Testis (tissue), 2 donors: ENCODE measurements at regions not wholly inside any gene's neighbourhood (a gene's known extent, or its start where the extent isn't known, plus 50 kb on each side); places are given as distances from the start of the nearest gene placed in this dataset.
"Not testable (repeated sequence)": the region's sequence is repeated elsewhere in the genome, so short reads cannot be mapped to it uniquely, and the experiment has no call there.

Source experiments
- DNase-seq: peaks from one replicate; pipeline ENCODE4 v3.0.0-alpha.2; 2019
- H3K27ac ChIP-seq, 2 donors: fragments of 200-600 bp; sonication (generic); one replicate each; pipeline ENCODE4 v1.5.1; 2019
- H3K27me3 ChIP-seq: fragments of 200-600 bp; sonication (generic); one replicate; pipeline ENCODE4 v1.5.1; 2019
- H3K36me3 ChIP-seq: fragments of 200-600 bp; sonication (generic); one replicate; pipeline ENCODE4 v1.5.1; 2017; ENCODE audit warnings: low read depth; ENCODE audit errors: missing control alignments
- H3K4me1 ChIP-seq: fragments of 200-600 bp; sonication (generic); one replicate; pipeline ENCODE4 v1.5.1; 2019
- H3K4me3 ChIP-seq, 2 donors: fragments of 200-600 bp; sonication (generic); one replicate each; pipeline ENCODE4 v1.5.1; 2017 to 2019
- H3K9me3 ChIP-seq: fragments of 200-600 bp; sonication (generic); one replicate; pipeline ENCODE4 v1.5.1; 2017
- POLR2A ChIP-seq: fragments of 450-650 bp; IDR thresholded peaks from one replicate; pipeline ENCODE4 v1.6.1; 2017; ENCODE audit warnings: antibody characterized with exemption, mild to moderate bottlenecking, moderate library complexity
- WGBS, 2 donors: methylation state at CpG; one replicate each; pipeline ENCODE4 v1.1.5; 2018; 5-methylcytosine and 5-hydroxymethylcytosine counted together
- intact Hi-C: fragments of 100-400 bp; cut with DNase I; formaldehyde crosslinking; loops from one replicate; pipeline ENCODE4 v1.15.1; 2023; ENCODE audit warnings: low total_unique reads
- TF ChIP-seq, protein P1 (sequence below), 3 experiments: fragments of 450-650 bp in 2 of 3; fragments of 200-600 bp in 1 of 3; sonication (generic) in 1 of 3; IDR thresholded peaks; one replicate each; pipeline ENCODE4 v1.5.1; 2016 to 2019; ENCODE audit warnings: antibody characterized with exemption in 3 of 3, mild to moderate bottlenecking in 2 of 3, moderate library complexity in 1 of 3

DNA sequence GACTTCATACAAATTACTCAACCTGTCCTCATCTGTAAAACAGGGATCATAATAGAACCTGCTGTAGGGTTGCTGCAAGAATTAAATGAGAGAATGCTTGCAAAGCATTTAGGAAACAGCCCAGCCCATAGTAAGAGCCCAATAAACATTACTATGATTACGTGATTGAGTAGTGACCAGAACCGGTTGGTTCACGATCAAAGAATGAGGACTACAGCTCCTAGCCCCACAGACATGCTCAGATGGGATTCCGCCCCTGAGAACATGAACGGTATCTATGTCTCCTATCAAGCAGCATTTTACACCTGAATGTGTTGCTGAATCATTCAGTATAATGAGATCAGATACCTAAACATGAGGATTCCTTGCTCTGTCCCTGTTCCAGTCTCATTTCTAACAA is 104.8 kb upstream of the ZNF648 start:
- no peaks in the 10 kb centered on the region for H3K9me3 ChIP-seq
- DNase-seq: no peak
- no peaks in the 10 kb centered on the region for H3K27me3 ChIP-seq
- TF ChIP-seq, protein P1, sequence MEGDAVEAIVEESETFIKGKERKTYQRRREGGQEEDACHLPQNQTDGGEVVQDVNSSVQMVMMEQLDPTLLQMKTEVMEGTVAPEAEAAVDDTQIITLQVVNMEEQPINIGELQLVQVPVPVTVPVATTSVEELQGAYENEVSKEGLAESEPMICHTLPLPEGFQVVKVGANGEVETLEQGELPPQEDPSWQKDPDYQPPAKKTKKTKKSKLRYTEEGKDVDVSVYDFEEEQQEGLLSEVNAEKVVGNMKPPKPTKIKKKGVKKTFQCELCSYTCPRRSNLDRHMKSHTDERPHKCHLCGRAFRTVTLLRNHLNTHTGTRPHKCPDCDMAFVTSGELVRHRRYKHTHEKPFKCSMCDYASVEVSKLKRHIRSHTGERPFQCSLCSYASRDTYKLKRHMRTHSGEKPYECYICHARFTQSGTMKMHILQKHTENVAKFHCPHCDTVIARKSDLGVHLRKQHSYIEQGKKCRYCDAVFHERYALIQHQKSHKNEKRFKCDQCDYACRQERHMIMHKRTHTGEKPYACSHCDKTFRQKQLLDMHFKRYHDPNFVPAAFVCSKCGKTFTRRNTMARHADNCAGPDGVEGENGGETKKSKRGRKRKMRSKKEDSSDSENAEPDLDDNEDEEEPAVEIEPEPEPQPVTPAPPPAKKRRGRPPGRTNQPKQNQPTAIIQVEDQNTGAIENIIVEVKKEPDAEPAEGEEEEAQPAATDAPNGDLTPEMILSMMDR (IDR thresholded peaks at IDR 0.05): no peak
- TF ChIP-seq POLR2A: no peak
- WGBS, 2 donors: 89 to 96% methylated on average over 5 of the region's 5 CpGs
- peaks cover 8% of the 10 kb centered on the region for H3K4me1 ChIP-seq
- intact Hi-C loops: no loop called here
- H3K27ac ChIP-seq: no peak overlapping the region
- H3K4me3 ChIP-seq: no peak overlapping the region
- no peaks in the 10 kb centered on the region for H3K36me3 ChIP-seq

DNA sequence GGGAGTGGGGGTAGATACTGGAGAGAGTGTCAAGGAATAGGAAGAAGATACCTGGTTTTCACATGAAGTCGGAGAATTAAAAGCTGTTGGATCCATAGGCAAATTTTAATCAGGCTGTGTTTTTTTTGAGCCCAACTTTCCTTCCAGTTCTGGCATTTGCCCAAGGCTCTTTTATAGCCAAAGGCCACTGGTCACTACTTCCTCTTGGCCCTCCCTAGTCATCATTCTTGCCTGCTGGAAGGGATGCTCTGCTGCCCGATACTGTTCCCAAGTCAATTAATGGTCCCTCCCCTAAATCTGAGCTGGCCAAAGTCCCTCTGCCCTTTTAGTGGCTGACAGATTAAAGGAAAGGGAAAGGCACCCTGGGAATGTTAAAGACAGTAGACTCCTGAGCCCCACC is 102.8 kb upstream of the ZNF648 start:
- intact Hi-C loops: no loop called here
- 57 to 66% methylated on average over 2 of the region's 2 CpGs for WGBS, 2 donors
- no peak for TF ChIP-seq POLR2A
- TF ChIP-seq, protein P1 (IDR thresholded peaks at IDR 0.05): no peak
- DNase-seq: no peak
- H3K9me3 ChIP-seq: no peaks in the 10 kb centered on the region
- H3K36me3 ChIP-seq: no peaks in the 10 kb centered on the region
- H3K27me3 ChIP-seq: no peaks in the 10 kb centered on the region
- peaks cover 8% of the 10 kb centered on the region for H3K4me1 ChIP-seq
- no peak overlapping the region for H3K4me3 ChIP-seq
- H3K27ac ChIP-seq: no peak overlapping the region

DNA sequence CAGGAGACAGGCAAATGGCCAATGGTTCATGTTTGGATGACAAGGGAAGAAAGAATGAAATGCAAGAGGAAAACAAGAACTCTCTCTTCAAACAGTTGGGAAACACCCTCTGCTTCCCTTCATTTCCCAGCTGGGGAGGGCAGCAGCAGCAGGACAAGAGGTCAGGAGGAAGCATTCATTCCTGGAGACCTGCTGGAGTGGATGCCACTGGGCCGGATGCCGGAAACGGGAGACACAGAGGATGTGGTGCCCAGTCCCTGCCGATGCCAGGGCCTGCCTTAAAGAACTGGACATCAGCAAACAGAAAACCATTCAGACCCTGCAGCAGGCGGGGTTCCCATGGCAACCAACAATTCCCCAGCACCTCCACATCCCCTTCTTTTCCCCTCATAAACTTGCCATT is 102.3 kb upstream of the ZNF648 start:
- 63 to 65% methylated on average over 5 of the region's 5 CpGs for WGBS, 2 donors
- Histone ChIP-seq H3K36me3 (no peaks in the 10 kb centered on the region), H3K27ac (no peak overlapping the region), H3K4me3 (no peak overlapping the region), H3K4me1 (peaks cover 8% of the 10 kb centered on the region), H3K27me3 (no peaks in the 10 kb centered on the region), H3K9me3 (no peaks in the 10 kb centered on the region)
- intact Hi-C loops: no loop called here
- TF ChIP-seq, protein P1 (IDR thresholded peaks at IDR 0.05): no peak
- TF ChIP-seq POLR2A: no peak
- peak; percentile 49 for DNase-seq

DNA sequence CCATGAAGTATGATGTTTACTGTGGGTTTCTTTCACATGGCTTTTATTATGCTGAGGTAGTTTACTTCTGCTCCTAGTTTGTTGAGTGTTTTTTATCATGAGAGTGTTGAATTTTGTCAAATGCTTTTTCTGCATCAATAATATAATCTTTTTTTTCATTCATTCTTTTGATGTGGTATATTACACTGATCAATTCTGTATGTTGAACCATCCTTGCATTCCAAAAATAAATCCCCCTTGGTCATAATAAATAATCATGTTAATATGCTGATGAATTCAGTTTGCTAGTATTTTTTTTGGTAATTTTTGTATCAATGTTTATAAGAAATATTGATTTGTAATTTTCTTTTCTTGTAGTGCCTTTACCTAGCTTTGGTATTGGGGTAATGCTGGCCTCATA is 97.9 kb upstream of the ZNF648 start:
- Histone ChIP-seq H3K9me3 (no peaks in the 10 kb centered on the region), H3K27ac (no peak overlapping the region), H3K36me3 (no peaks in the 10 kb centered on the region), H3K4me3 (no peak overlapping the region), H3K27me3 (no peaks in the 10 kb centered on the region), H3K4me1 (peaks cover 8% of the 10 kb centered on the region)
- DNase-seq: no peak
- no peak for TF ChIP-seq POLR2A
- TF ChIP-seq, protein P1 (IDR thresholded peaks at IDR 0.05): no peak
- intact Hi-C loops: no loop called here

DNA sequence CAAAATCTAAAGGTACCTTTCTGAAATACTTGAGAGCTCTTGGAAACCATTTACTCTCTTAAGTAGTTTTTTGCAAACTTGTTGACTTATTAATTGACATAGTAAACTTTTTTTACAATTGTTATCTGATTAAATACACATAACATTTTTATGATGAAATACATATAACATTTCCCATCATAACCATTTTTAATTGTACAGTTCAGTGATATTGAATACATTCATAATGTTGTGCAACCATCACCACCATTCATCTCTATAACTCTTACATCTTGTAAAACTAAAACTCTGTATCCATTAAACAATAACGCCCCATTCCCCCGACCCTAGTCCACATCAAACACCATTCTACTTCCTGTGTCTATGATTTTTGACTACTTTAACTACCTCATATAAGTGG is 95.7 kb upstream of the ZNF648 start:
- no peak for TF ChIP-seq POLR2A
- TF ChIP-seq, protein P1 (IDR thresholded peaks at IDR 0.05): no peak
- DNase-seq: no peak
- Histone ChIP-seq H3K27ac (no peak overlapping the region), H3K4me3 (no peak overlapping the region), H3K4me1 (no peaks in the 10 kb centered on the region), H3K36me3 (no peaks in the 10 kb centered on the region), H3K9me3 (no peaks in the 10 kb centered on the region), H3K27me3 (no peaks in the 10 kb centered on the region)
- intact Hi-C loops: no loop called here
- WGBS, 2 donors: 91 to 92% methylated on average over 2 of the region's 2 CpGs

DNA sequence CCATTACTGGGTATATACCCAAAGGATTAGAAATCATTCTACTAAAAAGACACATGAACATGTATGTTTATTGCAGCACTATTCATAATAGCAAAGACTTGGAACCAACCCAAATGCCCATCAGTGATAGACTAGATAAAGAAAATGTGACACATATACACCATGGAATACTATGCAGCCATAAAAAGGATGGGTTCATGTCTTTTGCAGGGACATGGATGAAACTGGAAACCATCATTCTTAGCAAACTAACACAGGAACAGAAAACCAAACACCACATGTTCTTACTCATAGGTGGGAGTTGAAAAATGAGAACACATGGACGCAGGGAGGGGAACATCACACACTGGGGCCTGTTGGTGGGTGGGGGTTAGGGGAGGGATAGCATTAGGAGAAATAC is 92.9 kb upstream of the ZNF648 start:
- H3K4me1 ChIP-seq, H3K36me3 ChIP-seq, H3K4me3 ChIP-seq, H3K27me3 ChIP-seq, intact Hi-C loops, H3K27ac ChIP-seq, DNase-seq, H3K9me3 ChIP-seq: not testable (repeated sequence)
- WGBS, 2 donors: 79 to 94% methylated on average over 1 of the region's 1 CpG
